ENCODE measurements at regions not wholly inside any gene's neighbourhood (a gene's known extent, or its start where the extent isn't known, plus 50 kb on each side); places are given as distances from the start of the nearest gene placed in this dataset.

- H3K4me3 ChIP-seq (ENCODE audit: low read depth in 2 of 2, low read length in 2 of 2), result no peak overlapping the region
- no peaks in the 10 kb centered on the region for H3K4me1 ChIP-seq (ENCODE audit: control insufficient read depth, insufficient read depth, low read length)
- no peak for TF ChIP-seq REST (IDR thresholded peaks at IDR 0.05; ENCODE audit: insufficient read depth in 1 of 2, low read depth in 2 of 2, low read length in 1 of 2)
- no peak for TF ChIP-seq TCF7L2 (IDR thresholded peaks at IDR 0.05; ENCODE audit: low read depth, low read length)
- TF ChIP-seq CTCF (IDR thresholded peaks at IDR 0.05), result no peak
- TF ChIP-seq POLR2AphosphoS5 (IDR thresholded peaks at IDR 0.05; ENCODE audit: low read depth, low read length), result no peak
- TF ChIP-seq SIN3A (IDR thresholded peaks at IDR 0.05; ENCODE audit: borderline replicate concordance, insufficient read depth, low read depth, low read length), result no peak
- H3K36me3 ChIP-seq (ENCODE audit: control insufficient read depth, insufficient read depth, low read length), result peaks cover 11% of the 10 kb centered on the region; the same call in 1 of the 2 replicates
- no peaks in the 10 kb centered on the region for H3K9me3 ChIP-seq (ENCODE audit: control insufficient read depth, insufficient read depth, low read depth, low read length)
- no TSS peak for BruUV-seq (replicated peaks)
- no peaks in the 10 kb centered on the region for H3K27me3 ChIP-seq (ENCODE audit: control insufficient read depth, insufficient read depth, low read length)
- intact Hi-C loops (cut with micrococcal nuclease; ENCODE audit: unreplicated experiment), result no loop called here
- ChIA-PET CTCF (no interaction called here), POLR2A (interaction anchor here (0.5 kb wide), 1 partner anchor 349 kb away, joined by 9 read pairs; no protein-coding TSS in a partner anchor)
- H3K27ac ChIP-seq (ENCODE audit: low read length), result no peak overlapping the region
- in situ Hi-C loops (cut with HindIII; ENCODE audit: low pct_unique_long_range_greater_than_20kb, low sequenced_read_pairs), result no loop called here
- no peak for DNase-seq (ENCODE audit: low read depth, low spot score)
- ATAC-seq, result no peak
Measured at GRCh38 chr1:77632216-77632615, 50.2 kb downstream of the ZZZ3 start.

GRCh38 chr1:77631751-77632150 is 50.7 kb downstream of the ZZZ3 start:
- Histone ChIP-seq H3K9me3 (ENCODE audit: control insufficient read depth, insufficient read depth, low read depth, low read length) (no peaks in the 10 kb centered on the region), H3K4me1 (ENCODE audit: control insufficient read depth, insufficient read depth, low read length) (no peaks in the 10 kb centered on the region), H3K27me3 (ENCODE audit: control insufficient read depth, insufficient read depth, low read length) (no peaks in the 10 kb centered on the region), H3K27ac (ENCODE audit: low read length) (no peak overlapping the region), H3K36me3 (ENCODE audit: control insufficient read depth, insufficient read depth, low read length) (peaks cover 11% of the 10 kb centered on the region; the same call in 1 of the 2 replicates), H3K4me3 (ENCODE audit: low read depth in 2 of 2, low read length in 2 of 2) (no peak overlapping the region)
- DNase-seq (ENCODE audit: low read depth, low spot score), result no peak
- TF ChIP-seq REST (IDR thresholded peaks at IDR 0.05; ENCODE audit: insufficient read depth in 1 of 2, low read depth in 2 of 2, low read length in 1 of 2), result no peak
- no peak for TF ChIP-seq TCF7L2 (IDR thresholded peaks at IDR 0.05; ENCODE audit: low read depth, low read length)
- no peak for TF ChIP-seq SIN3A (IDR thresholded peaks at IDR 0.05; ENCODE audit: borderline replicate concordance, insufficient read depth, low read depth, low read length)
- TF ChIP-seq CTCF (IDR thresholded peaks at IDR 0.05), result no peak
- TF ChIP-seq POLR2AphosphoS5 (IDR thresholded peaks at IDR 0.05; ENCODE audit: low read depth, low read length), result no peak
- ChIA-PET CTCF (no interaction called here), POLR2A (no interaction called here)
- in situ Hi-C loops (cut with HindIII; ENCODE audit: low pct_unique_long_range_greater_than_20kb, low sequenced_read_pairs) (no loop called here), intact Hi-C loops (cut with micrococcal nuclease; ENCODE audit: unreplicated experiment) (no loop called here)
- ATAC-seq, result no peak
- BruUV-seq (replicated peaks), result no TSS peak

Measured in Panc1 (cell line).